H9 (cell line): ENCODE measurements at regions not wholly inside any gene's neighbourhood (a gene's known extent, or its start where the extent isn't known, plus 50 kb on each side); places are given as distances from the start of the nearest gene placed in this dataset.

ENCODE experiments used
- DNase-seq: peaks from one replicate; pipeline ENCODE4 v3.0.0-alpha.2; 2017
- H2AFZ ChIP-seq: one replicate; pipeline ENCODE4 v1.6.1; 2013; ENCODE audit warnings: mild to moderate bottlenecking, low read length, control low read depth, moderate library complexity
- H2AK5ac ChIP-seq: 2 replicates; pipeline ENCODE4 v1.6.1; 2013; ENCODE audit warnings: low read length, control low read depth, mixed read lengths; ENCODE audit not compliant: insufficient read length
- H2BK120ac ChIP-seq: one replicate; pipeline ENCODE4 v1.6.1; 2013; ENCODE audit warnings: low read depth, mild to moderate bottlenecking, low read length, control low read depth, inconsistent platforms; ENCODE audit not compliant: poor library complexity, severe bottlenecking
- H2BK12ac ChIP-seq: 2 replicates; pipeline ENCODE4 v1.6.1; 2013; ENCODE audit warnings: low read length, control low read depth, mixed read lengths, low read depth; ENCODE audit not compliant: insufficient read length
- H2BK15ac ChIP-seq: 2 replicates; pipeline ENCODE4 v1.6.1; 2013; ENCODE audit warnings: low read depth, low read length, control low read depth
- H2BK20ac ChIP-seq: one replicate; pipeline ENCODE4 v1.6.1; 2013; ENCODE audit warnings: low read depth, mild to moderate bottlenecking, low read length, control low read depth, inconsistent platforms; ENCODE audit not compliant: poor library complexity, severe bottlenecking
- H2BK5ac ChIP-seq: 2 replicates; pipeline ENCODE4 v1.6.1; 2013; ENCODE audit warnings: low read length, control low read depth, mixed read lengths; ENCODE audit not compliant: insufficient read length
- H3K14ac ChIP-seq: 2 replicates; pipeline ENCODE4 v1.6.1; 2013; ENCODE audit warnings: low read length, control low read depth; ENCODE audit not compliant: insufficient read depth
- H3K18ac ChIP-seq: 2 replicates; pipeline ENCODE4 v1.6.1; 2013; ENCODE audit warnings: low read depth, mild to moderate bottlenecking, mixed read lengths, low read length, control low read depth; ENCODE audit not compliant: insufficient read length
- H3K23ac ChIP-seq: 2 replicates; pipeline ENCODE4 v1.6.1; 2013; ENCODE audit warnings: low read length, control low read depth, mixed read lengths, low read depth; ENCODE audit not compliant: insufficient read length
- H3K23me2 ChIP-seq: 2 replicates; pipeline ENCODE4 v1.6.1; 2013; ENCODE audit warnings: low read depth, mild to moderate bottlenecking, mixed read lengths, low read length, control low read depth; ENCODE audit not compliant: insufficient read length, poor library complexity, severe bottlenecking
- H3K27ac ChIP-seq: 2 replicates; pipeline ENCODE4 v1.5.1; 2013; ENCODE audit warnings: low read length, control low read depth, mixed read lengths, low read depth; ENCODE audit not compliant: insufficient read length
- H3K27me3 ChIP-seq: 2 replicates; pipeline ENCODE4 v1.6.1; 2013; ENCODE audit warnings: low read length, control low read depth, inconsistent platforms; ENCODE audit not compliant: insufficient read depth
- H3K4ac ChIP-seq: 2 replicates; pipeline ENCODE4 v1.6.1; 2013; ENCODE audit warnings: low read depth, mild to moderate bottlenecking, control low read depth, inconsistent platforms, low read length, moderate library complexity
- H3K4me1 ChIP-seq: 2 replicates; pipeline ENCODE4 v1.6.1; 2013; ENCODE audit warnings: low read length, control low read depth, inconsistent platforms; ENCODE audit not compliant: insufficient read depth
- H3K4me2 ChIP-seq: 2 replicates; pipeline ENCODE4 v1.6.1; 2013; ENCODE audit warnings: low read length, control low read depth, mixed read lengths; ENCODE audit not compliant: insufficient read length, insufficient read depth
- H3K56ac ChIP-seq: 2 replicates; pipeline ENCODE4 v1.6.1; 2013; ENCODE audit warnings: low read depth, mild to moderate bottlenecking, mixed read lengths, low read length, control low read depth; ENCODE audit not compliant: insufficient read length
- H3K79me1 ChIP-seq: 2 replicates; pipeline ENCODE4 v1.6.1; 2013; ENCODE audit warnings: low read depth, mild to moderate bottlenecking, moderate library complexity, low read length, control low read depth, inconsistent platforms; ENCODE audit not compliant: insufficient read depth, poor library complexity, severe bottlenecking
- H3K79me2 ChIP-seq: 2 replicates; pipeline ENCODE4 v1.6.1; 2013; ENCODE audit warnings: low read length, control low read depth, inconsistent platforms; ENCODE audit not compliant: insufficient read depth
- H3K9ac ChIP-seq: 2 replicates; pipeline ENCODE4 v1.6.1; 2013; ENCODE audit warnings: low read length, control low read depth, mixed read lengths; ENCODE audit not compliant: insufficient read length; ENCODE audit errors: extremely low read depth
- H3K9me3 ChIP-seq: one replicate; pipeline ENCODE4 v1.6.1; 2013; ENCODE audit warnings: low read depth, low read length, inconsistent platforms; ENCODE audit not compliant: control insufficient read depth
- H3T11ph ChIP-seq: one replicate; pipeline ENCODE4 v1.6.1; 2013; ENCODE audit warnings: mild to moderate bottlenecking, low read length, control low read depth, inconsistent platforms
- H4K20me1 ChIP-seq: one replicate; pipeline ENCODE4 v1.6.1; 2013; ENCODE audit not compliant: control insufficient read depth, insufficient read length, insufficient read depth
- H4K5ac ChIP-seq: 2 replicates; pipeline ENCODE4 v1.6.1; 2013; ENCODE audit warnings: low read depth, mild to moderate bottlenecking, mixed read lengths, low read length, control low read depth; ENCODE audit not compliant: insufficient read length
- H4K8ac ChIP-seq: replicated peaks from 2 replicates; pipeline ENCODE4 v1.6.1; 2013; ENCODE audit warnings: low read length, control low read depth, mixed read lengths, low read depth; ENCODE audit not compliant: insufficient read length
- H4K91ac ChIP-seq: 2 replicates; pipeline ENCODE4 v1.6.1; 2013; ENCODE audit warnings: low read depth, mild to moderate bottlenecking, moderate library complexity, mixed read lengths, low read length, control low read depth; ENCODE audit not compliant: insufficient read length
- H3K27ac Mint-ChIP-seq, 3 experiments: 2 replicates in 2 of 3; 3 replicates in 1 of 3; pipeline ENCODE4 v1.8.0; 2020 to 2021; ENCODE audit warnings: mixed read lengths in 3 of 3, mild to moderate bottlenecking in 1 of 3, moderate library complexity in 1 of 3
- H3K27me3 Mint-ChIP-seq: 2 replicates; pipeline ENCODE4 v1.8.0; 2021; ENCODE audit warnings: low read depth, mild to moderate bottlenecking, moderate library complexity, mixed read lengths
- H3K36me3 Mint-ChIP-seq, 3 experiments: 2 replicates in 2 of 3; 3 replicates in 1 of 3; pipeline ENCODE4 v1.8.0; 2020 to 2021; ENCODE audit warnings: low read depth in 3 of 3, mixed read lengths in 3 of 3; ENCODE audit not compliant: insufficient read depth in 1 of 3
- H3K4me1 Mint-ChIP-seq, 2 experiments: 2 replicates each; pipeline ENCODE4 v1.8.0; 2020; ENCODE audit warnings: mixed read lengths in 2 of 2
- H3K4me3 Mint-ChIP-seq, 2 experiments: 2 replicates in 1 of 2; 3 replicates in 1 of 2; pipeline ENCODE4 v1.8.0; 2020 to 2021; ENCODE audit warnings: mild to moderate bottlenecking in 2 of 2, mixed read lengths in 2 of 2, moderate library complexity in 1 of 2
- H3K9me3 Mint-ChIP-seq, 2 experiments: 2 replicates in 1 of 2; 3 replicates in 1 of 2; pipeline ENCODE4 v1.8.0; 2020; ENCODE audit warnings: mild to moderate bottlenecking in 2 of 2, mixed read lengths in 2 of 2, moderate library complexity in 1 of 2
- WGBS: extraction: QIAGEN DNeasy Blood & Tissue Kit; methylation state at CpG from one replicate; pipeline ENCODE4 v1.1.7; 2013; ENCODE audit warnings: missing lambda C conversion rate, low lambda C conversion rate, mixed read lengths; ENCODE audit not compliant: insufficient read length; ENCODE audit errors: extremely low coverage; 5-methylcytosine and 5-hydroxymethylcytosine counted together
- TF ChIP-seq, protein P1 (sequence below): fragments of 200-600 bp; sonication (generic); conservative IDR thresholded peaks from 3 replicates; pipeline ENCODE4 v1.8.0; 2021; ENCODE audit warnings: antibody characterized with exemption, mild to moderate bottlenecking

GRCh38 chr20:52780462-52780861, 191.7 kb upstream of the TSHZ2 start:
- Histone ChIP-seq H3K14ac (no peak overlapping the region), H3K4ac (no peak overlapping the region), H2BK20ac (no peak overlapping the region), H3K9ac (no peak overlapping the region), H3K27me3 (no peaks in the 10 kb centered on the region), H3K9me3 (no peaks in the 10 kb centered on the region), H4K8ac (no peak overlapping the region), H3K23ac (no peak overlapping the region), H2BK120ac (no peak overlapping the region), H2BK15ac (no peak overlapping the region), H4K5ac (no peak overlapping the region), H2AFZ (no peak overlapping the region), H3K79me1 (no peaks in the 10 kb centered on the region), H3K4me2 (no peak overlapping the region), H3K79me2 (no peaks in the 10 kb centered on the region), H3T11ph (no peak overlapping the region), H2BK12ac (no peak overlapping the region), H2BK5ac (no peak overlapping the region), H3K18ac (no peak overlapping the region), H3K27ac (no peak overlapping the region), H3K23me2 (no peaks in the 10 kb centered on the region), H3K56ac (no peak overlapping the region), H2AK5ac (no peak overlapping the region), H3K4me1 (no peaks in the 10 kb centered on the region; the same call in 1 of the 2 replicates), H4K91ac (no peak overlapping the region), H4K20me1 (no peaks in the 10 kb centered on the region)
- 0 out of 4 replicates have a peak, but pooled peaks cover 0 to 6% of the 10 kb centered on the region in 2 experiments for H3K4me1 Mint-ChIP-seq
- no peak overlapping the region for H3K4me3 Mint-ChIP-seq
- no peak for DNase-seq
- H3K27me3 Mint-ChIP-seq: peaks cover 4% of the 10 kb centered on the region
- no CpG with 5 or more reads among the region's 2 CpGs for WGBS
- TF ChIP-seq, protein P1, sequence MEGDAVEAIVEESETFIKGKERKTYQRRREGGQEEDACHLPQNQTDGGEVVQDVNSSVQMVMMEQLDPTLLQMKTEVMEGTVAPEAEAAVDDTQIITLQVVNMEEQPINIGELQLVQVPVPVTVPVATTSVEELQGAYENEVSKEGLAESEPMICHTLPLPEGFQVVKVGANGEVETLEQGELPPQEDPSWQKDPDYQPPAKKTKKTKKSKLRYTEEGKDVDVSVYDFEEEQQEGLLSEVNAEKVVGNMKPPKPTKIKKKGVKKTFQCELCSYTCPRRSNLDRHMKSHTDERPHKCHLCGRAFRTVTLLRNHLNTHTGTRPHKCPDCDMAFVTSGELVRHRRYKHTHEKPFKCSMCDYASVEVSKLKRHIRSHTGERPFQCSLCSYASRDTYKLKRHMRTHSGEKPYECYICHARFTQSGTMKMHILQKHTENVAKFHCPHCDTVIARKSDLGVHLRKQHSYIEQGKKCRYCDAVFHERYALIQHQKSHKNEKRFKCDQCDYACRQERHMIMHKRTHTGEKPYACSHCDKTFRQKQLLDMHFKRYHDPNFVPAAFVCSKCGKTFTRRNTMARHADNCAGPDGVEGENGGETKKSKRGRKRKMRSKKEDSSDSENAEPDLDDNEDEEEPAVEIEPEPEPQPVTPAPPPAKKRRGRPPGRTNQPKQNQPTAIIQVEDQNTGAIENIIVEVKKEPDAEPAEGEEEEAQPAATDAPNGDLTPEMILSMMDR: no peak
- H3K9me3 Mint-ChIP-seq: no peaks in the 10 kb centered on the region; a peak in 1 of 5 replicates
- H3K36me3 Mint-ChIP-seq: no peaks in the 10 kb centered on the region
- H3K27ac Mint-ChIP-seq: no peak overlapping the region
